ENCODE measurements at regions not wholly inside any gene's neighbourhood (a gene's known extent, or its start where the extent isn't known, plus 50 kb on each side); places are given as distances from the start of the nearest gene placed in this dataset.

GRCh38 chr5:133897431-133897830 lies 71.0 kb downstream of the C5orf15 start:
- no peak for DNase-seq
- peaks cover 1% of the 10 kb centered on the region for H3K4me1 Mint-ChIP-seq
- H3K9me3 Mint-ChIP-seq = no peaks in the 10 kb centered on the region
- Histone ChIP-seq H3K9ac (ENCODE audit: extremely low read depth, low read length, poor library complexity, severe bottlenecking) (no peak overlapping the region), H3K9me3 (ENCODE audit: control insufficient read depth, low read length) (no peaks in the 10 kb centered on the region), H3K36me3 (ENCODE audit: control insufficient read depth, insufficient read depth, low read length) (no peaks in the 10 kb centered on the region), H3K4me1 (ENCODE audit: control insufficient read depth, insufficient read depth, low read length) (no peaks in the 10 kb centered on the region), H3K4me3 (ENCODE audit: low read length) (no peak overlapping the region), H3K27me3 (ENCODE audit: control insufficient read depth, insufficient read depth, low read length, poor library complexity, severe bottlenecking) (no peaks in the 10 kb centered on the region), H3K27ac (ENCODE audit: low read depth, low read length) (no peak overlapping the region)
- WGBS, 2 experiments (ENCODE audit: insufficient coverage in 1 of 2, insufficient read length in 1 of 2) = 91 to 92% methylated on average over 3 to 4 of the region's 4 CpGs
- no peaks in the 10 kb centered on the region for H3K36me3 Mint-ChIP-seq (ENCODE audit: low read depth)
- no peak overlapping the region for H3K27ac Mint-ChIP-seq
- no peaks in the 10 kb centered on the region for H3K27me3 Mint-ChIP-seq (ENCODE audit: insufficient read depth)
- no peak for TF ChIP-seq CTCF (conservative IDR thresholded peaks at IDR 0.05)
- no peak overlapping the region for H3K4me3 Mint-ChIP-seq

GRCh38 chr5:133896873-133897272 lies 71.6 kb downstream of the C5orf15 start:
- no peaks in the 10 kb centered on the region for H3K27me3 ChIP-seq (ENCODE audit: control insufficient read depth, insufficient read depth, low read length, poor library complexity, severe bottlenecking)
- Mint-ChIP-seq H3K36me3 (ENCODE audit: low read depth) (no peaks in the 10 kb centered on the region), H3K9me3 (no peaks in the 10 kb centered on the region), H3K4me1 (peaks cover 1% of the 10 kb centered on the region), H3K4me3 (no peak overlapping the region), H3K27ac (no peak overlapping the region), H3K27me3 (ENCODE audit: insufficient read depth) (no peaks in the 10 kb centered on the region)
- no peak overlapping the region for H3K4me3 ChIP-seq (ENCODE audit: low read length)
- no peaks in the 10 kb centered on the region for H3K36me3 ChIP-seq (ENCODE audit: control insufficient read depth, insufficient read depth, low read length)
- no peak overlapping the region for H3K27ac ChIP-seq (ENCODE audit: low read depth, low read length)
- DNase-seq = no peak
- no peak for TF ChIP-seq CTCF (conservative IDR thresholded peaks at IDR 0.05)
- H3K9me3 ChIP-seq (ENCODE audit: control insufficient read depth, low read length) = no peaks in the 10 kb centered on the region
- no peak overlapping the region for H3K9ac ChIP-seq (ENCODE audit: extremely low read depth, low read length, poor library complexity, severe bottlenecking)
- H3K4me1 ChIP-seq (ENCODE audit: control insufficient read depth, insufficient read depth, low read length) = no peaks in the 10 kb centered on the region
- WGBS, 2 experiments (ENCODE audit: insufficient coverage in 1 of 2, insufficient read length in 1 of 2) = 71 to 91% methylated on average over 2 of the region's 2 CpGs

GRCh38 chr5:133895979-133896845 lies 72.2 kb downstream of the C5orf15 start:
- 92 to 96% methylated on average over 6 to 7 of the region's 7 CpGs for WGBS, 2 experiments (ENCODE audit: insufficient coverage in 1 of 2, insufficient read length in 1 of 2)
- DNase-seq = no peak
- H3K27me3 ChIP-seq (ENCODE audit: control insufficient read depth, insufficient read depth, low read length, poor library complexity, severe bottlenecking) = no peaks in the 10 kb centered on the region

More at GRCh38 chr5:133895979-133896845, 72.2 kb downstream of the C5orf15 start:
- Mint-ChIP-seq H3K27ac (no peak overlapping the region), H3K9me3 (no peaks in the 10 kb centered on the region), H3K27me3 (ENCODE audit: insufficient read depth) (no peaks in the 10 kb centered on the region), H3K4me1 (no peaks in the 10 kb centered on the region), H3K4me3 (no peak overlapping the region), H3K36me3 (ENCODE audit: low read depth) (no peaks in the 10 kb centered on the region)
- no peak for TF ChIP-seq CTCF (conservative IDR thresholded peaks at IDR 0.05)
- Histone ChIP-seq H3K9ac (ENCODE audit: extremely low read depth, low read length, poor library complexity, severe bottlenecking) (no peak overlapping the region), H3K4me3 (ENCODE audit: low read length) (no peak overlapping the region), H3K36me3 (ENCODE audit: control insufficient read depth, insufficient read depth, low read length) (no peaks in the 10 kb centered on the region), H3K4me1 (ENCODE audit: control insufficient read depth, insufficient read depth, low read length) (no peaks in the 10 kb centered on the region), H3K27ac (ENCODE audit: low read depth, low read length) (no peak overlapping the region), H3K9me3 (ENCODE audit: control insufficient read depth, low read length) (no peaks in the 10 kb centered on the region)

Data from endodermal cell (in vitro differentiated cells).